Mammary epithelial cell (primary cell): ENCODE measurements at regions not wholly inside any gene's neighbourhood (a gene's known extent, or its start where the extent isn't known, plus 50 kb on each side); places are given as distances from the start of the nearest gene placed in this dataset.

Experiments
- CTCF ChIP-seq, 2 donors: IDR thresholded peaks in 1 of 2; conservative IDR thresholded peaks in 1 of 2; 2 replicates each; pipeline ENCODE4 v1.5.1; 2011 to 2012; ENCODE audit warnings: inconsistent platforms in 2 of 2, low read length in 2 of 2, mild to moderate bottlenecking in 2 of 2, control low read depth in 1 of 2, low read depth in 1 of 2; ENCODE audit not compliant: insufficient read depth in 1 of 2; ENCODE audit errors: extremely low read depth in 1 of 2
- EZH2 ChIP-seq: IDR thresholded peaks from 2 replicates; pipeline ENCODE4 v1.6.1; 2012; ENCODE audit warnings: low read length, inconsistent platforms, borderline replicate concordance

DNA sequence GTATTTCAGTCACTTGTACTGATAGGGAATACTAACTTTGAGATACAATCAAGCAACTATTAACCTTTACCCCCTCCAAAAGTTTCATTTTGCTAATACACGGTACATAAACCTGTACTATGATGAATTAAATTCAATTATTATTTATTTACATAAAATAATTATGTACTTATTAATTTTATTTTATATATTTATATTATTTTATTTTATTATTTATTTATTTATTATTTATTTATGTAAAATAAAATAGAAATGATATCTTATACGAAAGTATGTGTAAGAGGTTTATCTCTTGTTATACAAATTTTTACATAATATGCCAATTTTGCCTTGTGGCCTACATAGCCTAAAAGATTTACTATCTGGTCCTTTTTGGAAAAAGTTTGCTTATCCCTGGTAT, 564.3 kb downstream of the SLITRK5 start:
- TF ChIP-seq CTCF (conservative IDR thresholded peaks at IDR 0.05 in 1 of 2, IDR thresholded peaks at IDR 0.05 in 1 of 2; ENCODE audit: extremely low read depth in 1 of 2, insufficient read depth in 1 of 2, low read depth in 1 of 2, low read length in 2 of 2) (no peak), EZH2 (no peak)
